CD14-positive monocyte (primary cell): ENCODE measurements at regions not wholly inside any gene's neighbourhood (a gene's known extent, or its start where the extent isn't known, plus 50 kb on each side); places are given as distances from the start of the nearest gene placed in this dataset.

ENCODE experiments used
- DNase-seq, 3 donors: peaks; one replicate each; pipeline ENCODE4 v3.0.0-alpha.2; 2011 to 2022
- H2AFZ ChIP-seq: 2 replicates; pipeline ENCODE4 v1.6.0; 2012; ENCODE audit warnings: mild to moderate bottlenecking, low read depth, low read length, inconsistent platforms; ENCODE audit not compliant: insufficient read depth, poor library complexity, severe bottlenecking
- H3K27ac ChIP-seq, 2 donors: 1 replicate in 1 of 2; 2 replicates in 1 of 2; pipeline ENCODE4 v1.5.1; 2012 to 2013; ENCODE audit warnings: low read length in 2 of 2, control low read depth in 1 of 2, inconsistent platforms in 1 of 2, low read depth in 1 of 2, mild to moderate bottlenecking in 1 of 2
- H3K27me3 ChIP-seq, 2 donors: one replicate each; pipeline versions ENCODE4 v1.6.0 to v1.6.1; 2011 to 2013; ENCODE audit warnings: low read length in 2 of 2; ENCODE audit not compliant: control insufficient read depth in 2 of 2, insufficient read depth in 2 of 2
- H3K36me3 ChIP-seq, 2 donors: replicated peaks in 1 of 2; 1 replicate in 1 of 2; 2 replicates in 1 of 2; pipeline versions ENCODE4 v1.5.1 to v1.6.1; 2012 to 2013; ENCODE audit warnings: low read length in 2 of 2, control low read depth in 1 of 2, inconsistent platforms in 1 of 2, mild to moderate bottlenecking in 1 of 2; ENCODE audit not compliant: insufficient read depth in 2 of 2, control insufficient read depth in 1 of 2
- H3K4me1 ChIP-seq, 2 donors: 1 replicate in 1 of 2; 2 replicates in 1 of 2; pipeline versions ENCODE4 v1.5.1 to v1.6.1; 2012 to 2013; ENCODE audit warnings: low read length in 2 of 2, control low read depth in 1 of 2, inconsistent platforms in 1 of 2, mild to moderate bottlenecking in 1 of 2, moderate library complexity in 1 of 2; ENCODE audit not compliant: insufficient read depth in 2 of 2, control insufficient read depth in 1 of 2
- H3K4me2 ChIP-seq: replicated peaks from 2 replicates; pipeline ENCODE3; 2012; ENCODE audit warnings: low read length, moderate library complexity, mild to moderate bottlenecking; ENCODE audit not compliant: poor library complexity, severe bottlenecking; ENCODE audit errors: extremely low read depth
- H3K4me3 ChIP-seq, 3 experiments: fragments of 200-600 bp in 1 of 3; sonication (generic) in 1 of 3; replicated peaks in 1 of 3; 1 replicate in 2 of 3; 2 replicates in 1 of 3; pipeline ENCODE4 v1.5.1; 2011 to 2013; ENCODE audit warnings: low read length in 3 of 3, mild to moderate bottlenecking in 3 of 3, control low read depth in 2 of 3, low read depth in 2 of 3, inconsistent platforms in 1 of 3, moderate library complexity in 1 of 3
- H3K79me2 ChIP-seq: 2 replicates; pipeline ENCODE4 v1.6.0; 2012; ENCODE audit warnings: mild to moderate bottlenecking, control low read depth, inconsistent platforms, low read length, moderate library complexity; ENCODE audit not compliant: insufficient read depth
- H3K9ac ChIP-seq: 2 replicates; pipeline ENCODE4 v1.6.0; 2017; ENCODE audit warnings: low read length, mild to moderate bottlenecking; ENCODE audit not compliant: insufficient read depth, poor library complexity, severe bottlenecking
- H3K9me3 ChIP-seq, 2 donors: replicated peaks in 1 of 2; 1 replicate in 1 of 2; 2 replicates in 1 of 2; pipeline versions ENCODE4 v1.5.1 to v1.6.1; 2012 to 2013; ENCODE audit warnings: low read length in 2 of 2, control low read depth in 1 of 2; ENCODE audit not compliant: control insufficient read depth in 1 of 2, insufficient read depth in 1 of 2
- H4K20me1 ChIP-seq: 2 replicates; pipeline ENCODE4 v1.6.0; 2012; ENCODE audit warnings: mild to moderate bottlenecking, low read length, control low read depth, moderate library complexity; ENCODE audit not compliant: insufficient read depth
- H3K27ac Mint-ChIP-seq, 7 donors: one replicate each; pipeline ENCODE4 v1.8.0; 2020; ENCODE audit warnings: mild to moderate bottlenecking in 7 of 7, mixed read lengths in 7 of 7, moderate library complexity in 6 of 7, inconsistent platforms in 2 of 7
- H3K27me3 Mint-ChIP-seq, 3 donors: one replicate each; pipeline ENCODE4 v1.8.0; 2021 to 2022; ENCODE audit warnings: low read depth in 3 of 3, mild to moderate bottlenecking in 3 of 3, mixed read lengths in 3 of 3, moderate library complexity in 3 of 3, inconsistent platforms in 1 of 3
- H3K36me3 Mint-ChIP-seq, 2 donors: one replicate each; pipeline ENCODE4 v1.8.0; 2020; ENCODE audit warnings: mixed read lengths in 2 of 2, inconsistent platforms in 1 of 2, mild to moderate bottlenecking in 1 of 2
- H3K4me1 Mint-ChIP-seq: one replicate; pipeline ENCODE4 v1.8.0; 2020; ENCODE audit warnings: mild to moderate bottlenecking, mixed read lengths
- H3K4me3 Mint-ChIP-seq, 2 donors: one replicate each; pipeline ENCODE4 v1.8.0; 2020; ENCODE audit warnings: mild to moderate bottlenecking in 2 of 2, mixed read lengths in 2 of 2, moderate library complexity in 1 of 2
- H3K9me3 Mint-ChIP-seq, 7 donors: one replicate each; pipeline ENCODE4 v1.8.0; 2020 to 2022; ENCODE audit warnings: mixed read lengths in 7 of 7, mild to moderate bottlenecking in 6 of 7, moderate library complexity in 6 of 7, inconsistent platforms in 2 of 7
- WGBS: methylation state at CpG from one replicate; pipeline ENCODE4 v1.1.5; 2013; ENCODE audit warnings: missing lambda C conversion rate; ENCODE audit not compliant: insufficient coverage; 5-methylcytosine and 5-hydroxymethylcytosine counted together
- intact Hi-C, 2 donors: fragments of 100-400 bp; cut with micrococcal nuclease; formaldehyde crosslinking; loops; one replicate each; pipeline versions ENCODE4 v1.15.0 to v1.15.1; 2023
- TF ChIP-seq, protein P1 (sequence below): fragments of 200-600 bp; IDR thresholded peaks from one replicate; pipeline ENCODE4 v1.8.0; 2022; ENCODE audit warnings: antibody characterized with exemption, mild to moderate bottlenecking

DNA sequence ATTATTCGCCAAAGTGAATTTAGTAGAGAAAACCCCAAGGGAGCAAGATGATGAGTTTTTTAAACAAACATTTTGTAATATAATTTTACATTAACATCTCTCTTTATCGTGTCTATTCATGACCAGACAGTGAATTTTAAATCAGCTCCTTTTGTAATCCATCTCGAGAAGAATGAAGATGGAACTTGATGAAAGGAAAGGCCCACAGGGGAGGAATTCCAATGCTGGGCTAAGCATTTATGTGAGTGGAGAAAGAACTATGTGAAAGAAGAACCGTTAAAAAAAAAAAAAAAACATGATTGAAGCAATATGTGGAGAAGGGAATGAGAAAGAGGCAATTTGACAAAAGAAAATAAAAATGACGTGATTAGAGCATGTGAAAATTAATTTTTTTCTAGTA, 170.6 kb downstream of the KCTD12 start:
- TF ChIP-seq, protein P1, sequence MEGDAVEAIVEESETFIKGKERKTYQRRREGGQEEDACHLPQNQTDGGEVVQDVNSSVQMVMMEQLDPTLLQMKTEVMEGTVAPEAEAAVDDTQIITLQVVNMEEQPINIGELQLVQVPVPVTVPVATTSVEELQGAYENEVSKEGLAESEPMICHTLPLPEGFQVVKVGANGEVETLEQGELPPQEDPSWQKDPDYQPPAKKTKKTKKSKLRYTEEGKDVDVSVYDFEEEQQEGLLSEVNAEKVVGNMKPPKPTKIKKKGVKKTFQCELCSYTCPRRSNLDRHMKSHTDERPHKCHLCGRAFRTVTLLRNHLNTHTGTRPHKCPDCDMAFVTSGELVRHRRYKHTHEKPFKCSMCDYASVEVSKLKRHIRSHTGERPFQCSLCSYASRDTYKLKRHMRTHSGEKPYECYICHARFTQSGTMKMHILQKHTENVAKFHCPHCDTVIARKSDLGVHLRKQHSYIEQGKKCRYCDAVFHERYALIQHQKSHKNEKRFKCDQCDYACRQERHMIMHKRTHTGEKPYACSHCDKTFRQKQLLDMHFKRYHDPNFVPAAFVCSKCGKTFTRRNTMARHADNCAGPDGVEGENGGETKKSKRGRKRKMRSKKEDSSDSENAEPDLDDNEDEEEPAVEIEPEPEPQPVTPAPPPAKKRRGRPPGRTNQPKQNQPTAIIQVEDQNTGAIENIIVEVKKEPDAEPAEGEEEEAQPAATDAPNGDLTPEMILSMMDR: no peak
- H3K27ac ChIP-seq: no peak overlapping the region
- no peaks in the 10 kb centered on the region for H3K27me3 ChIP-seq
- no peaks in the 10 kb centered on the region for H3K9me3 ChIP-seq
- H3K4me3 ChIP-seq: no peak overlapping the region
- no peaks in the 10 kb centered on the region for H3K36me3 ChIP-seq
- Mint-ChIP-seq H3K27me3 (no peaks in the 10 kb centered on the region), H3K9me3 (peaks cover 0 to 5% (median 0%) of the 10 kb centered on the region in 7 donors), H3K27ac (no peak overlapping the region), H3K4me1 (peaks cover 29% of the 10 kb centered on the region), H3K4me3 (no peak overlapping the region), H3K36me3 (no peaks in the 10 kb centered on the region)
- no peaks in the 10 kb centered on the region for H4K20me1 ChIP-seq
- no peaks in the 10 kb centered on the region for H3K79me2 ChIP-seq
- intact Hi-C loops: no loop called here
- no peak overlapping the region for H2AFZ ChIP-seq
- no peak for DNase-seq
- WGBS: no CpG with 5 or more reads among the region's 5 CpGs
- no peak overlapping the region for H3K9ac ChIP-seq
- no peak overlapping the region for H3K4me2 ChIP-seq
- peaks cover 24 to 27% of the 10 kb centered on the region in 2 donors for H3K4me1 ChIP-seq

DNA sequence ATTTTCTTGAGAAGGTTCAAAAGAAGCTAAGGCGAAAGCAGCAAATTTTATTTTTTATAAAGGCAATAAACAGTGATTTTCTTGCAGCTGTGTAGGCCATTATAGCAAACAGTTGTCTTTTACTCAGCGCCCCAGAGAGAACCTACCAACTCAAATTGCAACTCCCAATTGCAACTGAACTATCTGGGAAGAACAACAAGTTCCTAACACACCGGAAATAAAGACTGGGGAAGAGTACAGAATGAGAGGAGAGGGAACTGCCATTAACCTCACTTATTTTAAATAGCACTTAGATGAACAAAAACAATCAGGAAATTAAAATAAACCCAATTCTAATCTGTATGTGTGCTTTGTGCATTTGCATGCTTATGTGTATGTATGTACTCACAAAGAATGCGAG, 171.1 kb downstream of the KCTD12 start:
- TF ChIP-seq, protein P1: no peak
- Histone ChIP-seq H2AFZ (no peak overlapping the region), H3K79me2 (no peaks in the 10 kb centered on the region), H3K4me2 (no peak overlapping the region), H3K36me3 (no peaks in the 10 kb centered on the region), H3K27me3 (no peaks in the 10 kb centered on the region), H3K9ac (no peak overlapping the region), H3K9me3 (no peaks in the 10 kb centered on the region), H4K20me1 (no peaks in the 10 kb centered on the region), H3K4me1 (peaks cover 21 to 25% of the 10 kb centered on the region in 2 donors), H3K27ac (no peak overlapping the region), H3K4me3 (no peak overlapping the region)
- H3K27ac Mint-ChIP-seq: no peak overlapping the region
- H3K9me3 Mint-ChIP-seq: peaks cover 0 to 5% (median 0%) of the 10 kb centered on the region in 7 donors
- H3K4me1 Mint-ChIP-seq: peaks cover 27% of the 10 kb centered on the region
- H3K4me3 Mint-ChIP-seq: no peak overlapping the region
- H3K36me3 Mint-ChIP-seq: no peaks in the 10 kb centered on the region
- no CpG with 5 or more reads among the region's 4 CpGs for WGBS
- H3K27me3 Mint-ChIP-seq: no peaks in the 10 kb centered on the region
- DNase-seq: no peak
- intact Hi-C loops: no loop called here
